GM21576 (cell line): ENCODE measurements at regions not wholly inside any gene's neighbourhood (a gene's known extent, or its start where the extent isn't known, plus 50 kb on each side); places are given as distances from the start of the nearest gene placed in this dataset.
"Not testable (repeated sequence)": the region's sequence is repeated elsewhere in the genome, so short reads cannot be mapped to it uniquely, and the experiment has no call there.

ENCODE experiments used
- ATAC-seq: cut with Tn5 transposase; IDR thresholded peaks from one replicate; pipeline ENCODE4 v1.9.1; 2021; ENCODE audit warnings: mild to moderate bottlenecking, moderate library complexity; ENCODE audit not compliant: unreplicated experiment

DNA sequence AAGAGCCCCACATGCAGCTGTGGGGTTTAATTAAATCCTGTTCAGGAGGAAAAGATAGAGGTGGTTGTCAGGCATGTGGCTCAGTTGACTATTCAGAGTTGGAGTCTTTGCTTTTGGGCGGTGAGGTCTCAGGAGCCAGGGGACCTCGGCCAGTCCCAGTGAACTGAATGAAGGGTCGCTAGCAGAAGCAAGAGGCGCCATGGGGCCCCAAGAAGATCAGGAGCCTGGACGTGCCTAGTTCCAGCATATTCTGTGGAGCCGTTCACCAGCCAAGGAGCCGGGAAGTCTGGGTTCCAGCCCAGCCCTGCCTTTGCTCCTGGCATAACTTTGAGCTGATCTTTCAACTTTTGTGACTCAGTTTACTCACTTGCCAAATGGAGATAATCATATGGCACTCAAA is 217.7 kb upstream of the IRF2BP2 start:
- no peak for ATAC-seq

DNA sequence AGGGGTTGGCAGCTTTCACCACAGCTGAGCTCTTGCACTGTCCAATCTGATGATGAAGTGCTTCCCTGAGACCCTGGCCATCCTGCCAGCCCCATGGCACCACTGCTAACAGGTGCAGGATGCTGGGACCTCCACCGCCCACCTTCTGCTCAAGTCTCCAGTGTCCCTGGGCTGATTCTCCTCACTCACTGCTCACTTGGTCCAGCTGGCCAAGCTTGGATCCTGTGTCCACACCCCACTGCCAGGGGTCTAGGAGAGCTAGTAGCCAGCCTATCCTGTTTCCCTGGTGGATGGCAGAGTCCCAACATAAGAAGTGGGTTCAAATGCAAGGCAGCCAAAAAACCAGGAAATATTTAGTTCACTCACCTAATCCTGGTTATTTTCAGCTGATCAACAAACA is 217.2 kb upstream of the IRF2BP2 start:
- no peak for ATAC-seq

DNA sequence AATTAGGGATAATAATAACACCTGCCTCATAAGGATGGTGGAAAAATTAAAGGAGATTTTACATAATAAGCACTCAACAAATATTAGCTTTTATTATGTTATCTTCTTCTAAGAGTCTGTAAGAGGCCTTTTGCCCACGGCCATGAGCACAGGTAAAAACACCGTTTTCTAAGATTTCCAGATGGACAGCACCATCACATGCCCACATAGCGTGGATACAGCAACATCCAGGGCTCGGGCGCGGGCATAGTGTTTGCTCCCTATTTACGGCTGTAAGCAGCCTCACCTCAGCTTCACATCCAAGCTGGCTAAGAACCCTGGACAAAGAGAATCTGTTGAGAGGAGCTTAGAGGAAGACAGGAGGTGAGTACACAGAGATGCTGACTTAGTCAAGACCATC is 216.4 kb upstream of the IRF2BP2 start:
- no peak for ATAC-seq

DNA sequence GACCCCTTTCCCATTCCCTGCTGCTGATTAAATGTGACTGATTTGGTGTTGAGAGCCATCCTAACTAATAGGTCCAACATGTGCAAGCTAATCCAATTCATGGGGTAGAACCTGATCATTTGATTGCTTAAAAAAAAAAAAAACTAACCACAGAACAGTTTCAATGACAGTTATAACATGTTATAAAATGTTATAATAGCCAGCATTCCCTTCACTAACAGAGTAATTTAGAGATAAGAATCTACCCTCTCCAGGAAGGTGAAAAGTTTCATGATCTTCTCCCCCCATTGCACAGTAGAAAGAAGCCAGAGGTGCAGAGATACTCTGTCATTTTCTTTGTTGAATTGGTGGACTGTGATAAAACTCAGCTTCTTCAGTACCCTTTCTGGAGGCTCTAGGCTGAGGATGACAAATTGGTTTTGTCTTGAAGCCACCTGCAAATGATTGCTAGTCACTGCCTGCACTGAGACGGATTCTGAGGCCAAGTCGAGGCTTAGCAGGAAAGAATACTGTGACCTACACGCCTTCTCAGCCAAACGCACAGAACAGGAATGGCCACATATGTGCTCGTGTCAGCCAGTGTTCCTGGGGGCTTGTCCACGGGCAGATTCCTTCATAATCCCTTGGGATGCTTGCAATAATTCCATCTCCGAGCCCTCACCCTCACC is 215.7 kb upstream of the IRF2BP2 start:
- no peak for ATAC-seq

DNA sequence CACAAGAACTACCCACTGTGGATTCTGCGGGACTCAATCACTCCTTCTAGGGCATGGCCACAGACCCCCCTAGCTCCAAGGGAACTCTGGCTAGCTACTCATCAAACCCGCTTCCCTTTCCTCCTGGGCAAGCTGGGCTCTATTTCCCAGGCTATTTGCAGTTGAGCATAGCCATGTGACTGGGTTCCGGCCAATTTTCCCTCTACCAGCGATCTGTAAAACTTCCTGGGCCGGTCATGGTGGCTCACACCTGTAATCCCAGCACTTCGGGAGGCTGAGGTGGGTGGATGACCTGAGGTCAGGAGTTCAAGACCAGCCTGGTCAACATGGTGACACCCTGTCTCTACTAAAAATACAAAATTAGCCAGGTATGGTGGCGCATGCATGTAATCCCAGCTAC is 214.9 kb upstream of the IRF2BP2 start:
- ATAC-seq = not testable (repeated sequence)

DNA sequence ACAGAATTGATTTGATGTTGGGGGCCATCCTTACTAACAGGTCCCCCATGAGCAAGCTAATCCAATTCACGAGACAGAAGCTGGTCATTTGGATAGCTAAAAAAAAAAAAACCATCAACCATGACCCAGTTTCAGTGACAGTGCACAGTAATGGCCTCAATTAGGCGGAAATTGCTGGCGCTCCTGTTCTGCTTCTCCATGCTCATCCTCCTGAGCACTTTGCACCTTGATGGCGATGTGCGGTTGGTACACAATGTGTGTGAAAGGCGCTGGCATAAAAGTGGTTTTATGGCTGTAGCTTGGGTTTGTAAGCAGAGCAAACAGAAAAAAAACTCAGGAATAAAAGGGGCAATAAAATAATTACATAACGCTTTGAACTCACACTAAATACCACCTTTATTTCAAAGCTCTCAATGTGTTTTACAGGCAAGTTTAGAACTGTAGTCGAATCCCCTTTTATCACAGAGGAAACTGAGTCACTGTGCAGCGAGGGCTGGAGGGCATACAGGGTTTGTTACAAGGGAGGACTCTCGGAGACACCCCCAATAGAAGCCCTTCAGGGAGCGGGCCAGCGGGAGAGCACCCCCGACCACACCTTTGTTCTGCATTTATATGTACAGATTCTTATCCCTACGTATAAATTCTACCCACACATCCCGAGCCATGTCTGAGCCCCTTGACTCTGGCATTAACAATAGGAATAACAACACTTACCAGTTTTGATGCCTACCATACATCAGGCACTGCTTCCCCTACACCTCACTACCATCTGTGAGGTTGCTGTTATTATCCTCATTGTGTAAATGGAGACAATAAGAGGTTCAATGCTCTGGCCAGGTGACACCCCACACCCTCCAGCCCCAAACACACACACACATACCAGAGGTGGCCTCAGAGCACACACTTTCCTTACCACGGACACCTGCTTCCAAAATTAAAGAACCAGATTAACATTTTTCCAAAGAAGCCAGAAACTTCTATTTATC is 213.5 kb upstream of the IRF2BP2 start:
- no peak for ATAC-seq

DNA sequence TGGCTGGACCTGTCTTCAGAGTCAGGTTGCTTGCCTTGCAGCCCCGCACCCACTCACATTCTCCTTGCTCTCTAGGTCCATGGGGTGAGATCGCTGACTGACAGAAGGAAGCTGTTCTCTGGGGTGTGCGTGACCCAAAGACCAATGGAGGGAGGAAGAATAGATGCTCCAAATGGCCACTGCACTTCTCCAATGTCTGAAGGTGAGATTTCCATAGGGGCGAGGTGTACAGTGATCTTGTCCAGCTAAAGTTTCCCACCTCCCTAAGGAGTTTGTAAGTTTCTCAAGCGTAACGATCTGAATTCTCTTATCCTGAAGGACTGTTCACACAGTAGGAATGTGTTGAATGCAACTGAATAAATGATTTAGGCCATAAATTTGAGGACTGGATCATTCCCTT is 211.9 kb upstream of the IRF2BP2 start:
- ATAC-seq = no peak

DNA sequence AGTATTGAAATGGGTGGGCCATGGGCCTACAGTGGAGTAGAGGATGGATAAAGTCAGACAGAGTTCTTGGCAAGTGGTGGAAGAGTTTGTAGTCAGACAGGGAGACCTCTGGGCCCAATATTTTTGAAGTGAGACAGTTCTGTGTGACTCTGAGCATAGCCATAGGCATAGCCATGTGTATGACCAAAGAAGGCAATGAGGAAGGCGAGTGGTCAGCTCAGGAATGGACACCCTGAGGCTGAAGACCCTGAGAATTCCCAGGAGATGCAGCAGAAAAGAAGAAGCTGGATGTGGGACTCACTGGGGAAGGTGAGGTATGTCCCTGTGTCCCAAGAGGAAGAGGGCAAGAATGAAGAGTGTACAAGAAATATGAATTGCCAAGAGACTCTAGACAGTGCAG is 210.6 kb upstream of the IRF2BP2 start:
- ATAC-seq = no peak

DNA sequence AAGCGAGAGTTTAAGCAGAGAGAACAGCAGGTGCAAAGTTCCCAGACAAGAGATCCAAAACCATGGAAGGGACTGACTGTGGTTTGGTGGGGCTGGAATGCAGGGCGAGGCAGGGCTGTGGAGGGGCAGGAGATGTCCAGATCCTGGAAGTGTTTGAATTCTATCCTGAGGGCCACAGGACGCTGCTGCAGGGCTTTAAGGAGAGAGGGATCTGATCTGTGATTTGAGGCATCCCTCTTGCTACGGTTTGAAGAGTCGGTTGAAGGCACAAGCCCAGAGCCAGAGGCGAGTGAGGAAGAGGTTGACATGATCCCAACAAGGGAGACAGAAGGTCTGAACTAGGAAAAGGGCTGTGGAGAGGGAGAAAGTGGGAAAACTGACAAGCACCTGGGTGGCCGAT is 209.9 kb upstream of the IRF2BP2 start:
- not testable (repeated sequence) for ATAC-seq

DNA sequence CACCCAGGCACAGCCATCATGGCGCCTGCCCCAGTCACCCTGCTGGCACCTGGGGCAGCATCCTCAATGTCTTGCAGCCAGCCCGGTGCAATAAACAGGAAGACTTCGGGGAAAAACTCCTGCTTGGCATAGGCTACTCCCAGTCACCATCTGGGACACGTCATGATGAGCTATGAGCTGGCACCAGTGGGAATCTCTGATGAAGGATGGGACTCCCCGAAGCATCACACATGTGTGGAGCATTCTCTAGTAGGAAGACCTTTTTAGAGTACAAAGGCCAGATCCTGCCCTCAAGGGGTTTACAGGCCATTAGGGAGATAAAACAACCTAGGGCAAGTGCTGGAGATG is 208.0 kb upstream of the IRF2BP2 start:
- ATAC-seq = not testable (repeated sequence)

DNA sequence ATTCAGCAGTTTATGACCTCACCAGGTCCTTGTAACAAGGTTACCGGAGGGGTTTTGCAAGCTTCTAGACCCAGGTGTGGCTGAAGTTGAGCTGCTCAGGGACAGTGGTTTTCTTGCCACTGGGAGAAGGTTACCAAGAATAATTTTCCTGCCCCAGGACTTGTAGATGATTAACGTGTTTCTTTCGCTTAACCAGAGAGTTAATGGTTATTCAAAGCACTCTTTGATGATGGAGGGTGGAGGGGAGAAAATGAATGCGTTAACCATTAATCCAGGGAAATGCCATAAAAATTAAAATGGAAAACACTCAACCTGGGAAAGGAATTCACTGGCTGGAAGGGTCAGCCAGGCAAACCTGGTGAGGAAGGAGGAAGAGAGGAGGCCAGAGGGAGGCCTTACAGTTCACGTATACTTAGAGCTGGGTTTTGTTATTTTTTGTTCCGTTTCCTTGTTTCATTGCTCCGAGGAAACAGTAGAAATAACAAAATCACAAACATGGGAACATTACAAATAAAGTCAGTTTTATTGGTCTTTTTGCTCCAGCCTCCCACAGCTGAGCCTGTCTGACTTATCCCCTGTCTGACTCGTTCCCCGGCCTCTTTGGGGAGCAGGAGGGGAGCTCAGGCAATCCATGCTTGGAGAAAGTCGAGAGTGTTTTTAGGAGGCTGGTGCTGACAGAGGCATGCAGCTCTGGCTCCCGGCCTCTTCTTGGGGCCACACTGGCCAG is 207.5 kb upstream of the IRF2BP2 start:
- ATAC-seq = not testable (repeated sequence)

DNA sequence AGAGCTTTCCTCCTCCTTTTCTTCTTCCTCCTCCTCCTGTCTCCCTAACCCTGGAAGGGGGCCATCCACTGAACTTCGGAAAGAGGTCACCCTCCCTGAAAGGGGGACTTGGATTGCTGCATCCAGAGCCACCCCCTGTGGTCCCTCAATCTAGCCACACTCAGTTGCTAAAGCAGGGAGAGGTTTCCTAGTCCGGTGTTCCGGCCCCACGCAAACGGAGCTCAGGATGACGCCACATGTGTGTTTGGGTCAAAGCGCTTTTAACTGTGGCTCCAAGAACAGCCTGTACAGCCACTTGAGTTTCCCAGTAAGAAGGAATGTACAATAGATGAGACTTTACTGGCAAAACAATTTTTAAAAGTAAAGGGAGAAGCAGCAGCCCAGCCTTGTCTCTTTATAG is 206.9 kb upstream of the IRF2BP2 start:
- not testable (repeated sequence) for ATAC-seq

DNA sequence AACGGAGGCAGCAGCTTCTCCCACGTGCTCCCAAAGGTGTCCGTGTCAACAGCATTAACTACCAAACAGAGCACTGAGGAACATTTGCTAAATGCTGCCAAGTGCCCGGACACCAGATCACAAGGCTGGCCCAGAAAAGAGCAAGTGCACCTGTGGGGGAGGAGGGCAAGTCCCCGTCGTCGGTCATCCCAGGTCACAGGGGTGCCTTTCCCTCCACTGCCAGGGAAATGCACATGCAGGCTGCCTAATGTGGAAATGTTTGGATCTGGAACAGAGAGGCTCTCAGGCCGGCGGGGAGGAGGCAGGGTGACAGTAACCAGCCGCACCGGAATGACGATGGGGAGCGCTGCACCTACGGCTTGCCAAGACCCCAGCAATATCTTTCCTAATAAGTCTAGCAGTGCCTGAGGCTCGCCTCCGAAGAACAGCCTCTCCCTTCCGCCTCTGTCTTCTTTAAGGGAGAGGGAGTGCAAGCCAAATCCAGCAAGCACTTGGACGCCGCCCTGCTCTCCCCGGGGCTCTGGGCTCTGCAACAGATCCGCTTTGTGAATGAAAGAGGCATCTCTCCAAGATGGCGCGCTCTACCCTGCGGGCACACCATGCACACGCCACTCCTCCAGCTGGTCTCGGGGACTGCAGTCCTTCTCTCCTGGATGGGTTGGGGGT is 206.3 kb upstream of the IRF2BP2 start:
- ATAC-seq = not testable (repeated sequence)

DNA sequence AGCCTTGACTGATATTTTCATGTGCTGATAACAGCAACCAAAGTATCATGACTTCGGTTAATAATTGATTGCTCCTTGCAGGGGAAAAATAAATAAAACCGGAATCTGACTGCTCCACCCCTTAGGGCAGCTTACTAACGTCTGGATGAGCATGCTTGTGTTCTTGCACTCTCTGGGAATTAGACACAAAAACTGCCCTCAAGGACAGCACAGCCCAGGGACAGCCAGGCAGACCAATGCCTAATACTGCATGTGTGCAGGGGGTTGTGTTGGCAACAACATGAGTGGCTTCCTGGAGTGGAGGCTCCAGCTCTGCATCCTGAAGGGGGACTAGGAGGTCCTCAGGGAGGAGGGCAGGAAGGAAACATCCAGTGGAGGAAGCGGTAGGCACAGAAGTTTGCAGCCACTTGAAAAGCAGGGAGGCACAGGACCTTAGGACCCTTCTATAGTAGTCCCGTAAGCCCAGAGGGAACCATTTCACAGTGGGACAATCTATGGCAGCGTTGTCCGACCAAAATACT is 205.4 kb upstream of the IRF2BP2 start:
- not testable (repeated sequence) for ATAC-seq

DNA sequence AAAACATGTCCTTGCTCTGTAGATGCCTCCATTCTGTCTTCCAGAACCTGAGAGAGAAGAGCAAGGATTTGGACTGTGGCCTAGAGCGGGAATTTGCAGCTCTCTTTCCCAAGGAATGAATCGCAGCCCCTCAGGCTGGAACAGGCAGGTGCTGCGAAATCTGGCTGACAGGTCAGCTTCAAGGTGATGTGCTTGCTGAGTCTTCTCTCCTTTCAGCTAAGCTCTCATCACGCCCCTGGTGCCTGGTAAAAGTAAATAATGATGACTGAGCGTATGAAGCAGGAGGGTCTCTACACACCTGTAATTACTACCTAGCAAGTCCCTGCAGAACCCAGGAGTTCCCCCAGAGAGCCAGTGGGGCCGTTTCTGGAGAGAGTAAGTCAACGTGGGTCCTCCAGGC is 204.3 kb upstream of the IRF2BP2 start:
- not testable (repeated sequence) for ATAC-seq

DNA sequence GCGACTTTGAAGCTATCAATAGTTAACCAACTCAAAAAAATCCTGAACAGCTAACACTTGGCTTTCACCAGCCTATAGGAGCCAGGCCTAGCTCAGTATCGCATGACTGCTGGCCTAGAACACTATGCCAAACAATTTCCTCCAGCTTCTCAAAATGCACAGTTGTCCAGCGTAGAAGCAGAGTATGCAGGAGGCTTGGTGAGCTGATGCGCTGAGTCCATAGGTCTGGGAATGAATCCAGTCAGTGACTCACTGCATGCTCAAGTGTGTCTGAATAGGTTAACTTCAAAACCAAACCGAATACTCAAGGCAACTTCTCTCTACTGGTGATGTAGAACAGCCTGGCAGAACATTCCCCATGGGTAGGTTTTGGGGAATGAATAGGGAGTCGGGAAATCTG is 201.8 kb upstream of the IRF2BP2 start:
- not testable (repeated sequence) for ATAC-seq

DNA sequence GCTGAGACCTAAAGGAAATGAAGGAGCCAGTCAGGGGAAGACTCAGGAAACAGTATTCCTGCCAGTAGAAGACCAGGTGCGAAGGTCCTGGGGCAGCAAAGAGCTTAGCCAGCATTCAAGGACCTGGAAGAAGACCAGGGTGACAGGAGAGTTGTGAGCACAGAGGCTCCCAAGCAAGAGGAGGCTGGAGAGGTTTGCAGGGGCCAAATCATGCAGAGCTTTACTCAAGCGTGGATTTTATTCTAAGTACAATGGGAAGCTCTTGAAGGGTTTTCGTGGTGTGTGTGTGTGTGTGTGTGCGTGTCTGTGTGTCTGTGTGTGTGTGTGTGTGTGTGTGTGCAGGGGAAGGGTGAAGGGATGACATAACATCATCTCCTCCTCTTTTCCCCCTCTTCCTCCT is 200.7 kb upstream of the IRF2BP2 start:
- ATAC-seq = not testable (repeated sequence)

DNA sequence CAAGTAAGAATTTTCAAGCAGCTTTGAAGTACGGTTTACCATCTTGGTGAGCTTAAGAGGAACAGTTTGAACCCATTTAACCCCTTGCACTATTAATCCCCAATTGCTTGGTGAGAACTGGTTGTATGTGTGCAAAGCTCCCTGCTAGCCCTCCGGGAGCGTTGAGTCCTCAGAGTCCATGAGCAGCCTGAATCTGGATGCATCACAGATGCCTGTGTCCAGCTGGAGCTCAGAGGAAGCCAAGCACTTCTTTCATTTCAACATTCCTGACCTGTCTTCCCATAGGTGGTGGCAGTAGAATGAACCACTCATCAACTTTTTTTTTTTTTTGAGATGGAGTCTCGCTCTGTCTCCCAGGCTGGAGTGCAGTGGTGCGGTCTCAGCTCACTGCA is 199.9 kb upstream of the IRF2BP2 start:
- not testable (repeated sequence) for ATAC-seq

DNA sequence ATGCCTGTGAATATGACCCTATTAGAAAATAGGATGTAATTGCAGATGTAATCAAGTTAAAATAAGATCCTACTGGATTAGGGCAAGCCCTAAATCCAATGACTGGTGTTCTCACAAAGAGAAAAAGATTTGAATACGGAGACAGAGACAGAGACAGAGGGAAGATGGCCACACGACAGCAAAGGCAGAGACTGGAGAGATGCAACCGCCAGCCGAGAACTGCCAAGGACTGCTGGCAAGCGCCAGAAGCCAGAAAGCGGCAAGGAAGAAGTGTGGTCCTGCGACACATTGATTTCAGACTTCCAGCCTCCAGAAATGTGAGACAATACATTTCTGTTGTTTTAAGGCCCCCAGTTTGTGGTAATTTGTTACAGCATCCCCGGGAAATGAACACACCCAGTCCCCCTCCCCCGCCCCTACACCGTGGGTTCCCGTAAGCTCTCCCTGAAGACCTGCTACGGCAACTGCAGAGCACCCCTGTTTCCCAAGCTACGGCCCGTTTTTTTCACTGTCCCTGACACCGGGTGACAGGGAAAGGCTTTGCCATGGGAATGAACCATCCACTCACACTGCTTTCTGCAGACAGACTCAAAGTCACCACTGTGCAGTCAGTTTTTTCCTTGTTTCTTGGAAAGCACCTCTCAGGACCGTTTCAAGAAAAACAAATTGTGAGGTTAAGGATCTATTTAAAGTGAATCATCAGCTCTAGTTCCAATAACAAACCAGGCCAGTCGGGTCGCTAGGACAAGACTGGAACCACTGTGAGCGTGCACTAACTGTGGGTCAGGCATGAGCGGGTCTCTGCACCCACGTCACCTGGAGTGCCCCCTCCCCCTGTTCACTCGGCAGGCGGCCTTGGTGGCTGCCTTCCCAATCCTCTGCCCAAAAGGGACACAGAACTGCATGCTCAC is 199.2 kb upstream of the IRF2BP2 start:
- ATAC-seq = not testable (repeated sequence)

DNA sequence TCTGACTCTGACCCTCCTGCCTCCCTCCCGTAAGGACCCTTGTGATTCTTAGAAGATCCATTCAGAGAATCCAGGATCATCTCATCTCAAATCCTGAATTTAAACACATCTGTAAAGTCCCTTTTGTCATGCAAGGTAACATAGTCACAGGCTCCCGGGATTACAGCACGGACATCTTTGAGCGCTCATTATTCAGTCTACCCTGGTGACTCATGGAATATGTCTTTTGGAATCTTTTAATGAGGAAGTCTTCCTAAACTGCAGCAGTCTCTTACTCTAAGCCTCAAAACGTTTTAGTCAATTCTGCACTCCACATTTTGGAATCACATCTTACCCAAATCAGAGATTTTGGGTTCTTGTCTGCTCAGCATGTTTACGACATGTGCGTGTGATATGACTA is 198.5 kb upstream of the IRF2BP2 start:
- not testable (repeated sequence) for ATAC-seq
